Central memory CD8-positive, alpha-beta T cell (primary cell): ENCODE measurements at regions not wholly inside any gene's neighbourhood (a gene's known extent, or its start where the extent isn't known, plus 50 kb on each side); places are given as distances from the start of the nearest gene placed in this dataset.
"Not testable (repeated sequence)": the region's sequence is repeated elsewhere in the genome, so short reads cannot be mapped to it uniquely, and the experiment has no call there.

Source experiments
- ATAC-seq: fragments of 150-1000 bp; cut with Tn5 transposase; replicated peaks from 2 replicates; pipeline ENCODE4 v1.10.0; 2022; ENCODE audit warnings: mild to moderate bottlenecking, moderate FRiP score, moderate number of reproducible peaks; ENCODE audit not compliant: poor library complexity, severe bottlenecking; ENCODE audit errors: extremely low read depth
- DNase-seq, 2 donors: peaks; one replicate each; pipeline ENCODE4 v3.0.0; 2021; ENCODE audit warnings: low spot score in 2 of 2
- H3K27ac Mint-ChIP-seq: one replicate; pipeline ENCODE4 v1.8.0; 2022; ENCODE audit warnings: low read depth, mild to moderate bottlenecking, moderate library complexity, mixed read lengths
- H3K27me3 Mint-ChIP-seq: one replicate; pipeline ENCODE4 v1.8.0; 2022; ENCODE audit warnings: mixed read lengths
- H3K36me3 Mint-ChIP-seq: one replicate; pipeline ENCODE4 v1.8.0; 2022; ENCODE audit warnings: mild to moderate bottlenecking, moderate library complexity, mixed read lengths; ENCODE audit not compliant: insufficient read depth
- H3K4me1 Mint-ChIP-seq: one replicate; pipeline ENCODE4 v1.8.0; 2022; ENCODE audit warnings: mixed read lengths
- H3K4me3 Mint-ChIP-seq: one replicate; pipeline ENCODE4 v1.8.0; 2022; ENCODE audit warnings: mild to moderate bottlenecking, moderate library complexity, mixed read lengths
- H3K9me3 Mint-ChIP-seq: one replicate; pipeline ENCODE4 v1.8.0; 2022; ENCODE audit warnings: mixed read lengths

GRCh38 chr9:27800159-27800558, 226.9 kb upstream of the C9orf72 start:
- H3K27ac Mint-ChIP-seq: no peak overlapping the region
- ATAC-seq: no peak
- no peaks in the 10 kb centered on the region for H3K4me1 Mint-ChIP-seq

GRCh38 chr9:27800692-27801370, 227.6 kb upstream of the C9orf72 start:
- H3K36me3 Mint-ChIP-seq: peaks cover 2% of the 10 kb centered on the region
- H3K4me3 Mint-ChIP-seq: no peak overlapping the region
- no peaks in the 10 kb centered on the region for H3K9me3 Mint-ChIP-seq

More at GRCh38 chr9:27800159-27800558, 226.9 kb upstream of the C9orf72 start:
- Mint-ChIP-seq H3K4me3 (no peak overlapping the region), H3K9me3 (no peaks in the 10 kb centered on the region), H3K27me3 (no peaks in the 10 kb centered on the region), H3K36me3 (peaks cover 2% of the 10 kb centered on the region)
- no peak for DNase-seq

GRCh38 chr9:27801545-27801944, 228.3 kb upstream of the C9orf72 start:
- Mint-ChIP-seq H3K27me3 (no peaks in the 10 kb centered on the region), H3K4me3 (no peak overlapping the region), H3K27ac (no peak overlapping the region), H3K9me3 (no peaks in the 10 kb centered on the region), H3K4me1 (no peaks in the 10 kb centered on the region), H3K36me3 (peaks cover 2% of the 10 kb centered on the region)
- DNase-seq (no peak), ATAC-seq (no peak)

More at GRCh38 chr9:27800692-27801370, 227.6 kb upstream of the C9orf72 start:
- Mint-ChIP-seq H3K27me3 (no peaks in the 10 kb centered on the region), H3K27ac (no peak overlapping the region), H3K4me1 (no peaks in the 10 kb centered on the region)
- no peak for DNase-seq
- no peak for ATAC-seq

- ATAC-seq: no peak
- DNase-seq: no peak
- Mint-ChIP-seq H3K36me3 (no peaks in the 10 kb centered on the region), H3K27ac (no peak overlapping the region), H3K4me3 (no peak overlapping the region), H3K4me1 (no peaks in the 10 kb centered on the region), H3K9me3 (no peaks in the 10 kb centered on the region), H3K27me3 (no peaks in the 10 kb centered on the region)
These were observed 229.1 kb upstream of the C9orf72 start for GRCh38 chr9:27802418-27802817.

- no peaks in the 10 kb centered on the region for H3K4me1 Mint-ChIP-seq
- no peak for DNase-seq
- no peaks in the 10 kb centered on the region for H3K36me3 Mint-ChIP-seq
- H3K27me3 Mint-ChIP-seq: no peaks in the 10 kb centered on the region
- no peak overlapping the region for H3K27ac Mint-ChIP-seq
- ATAC-seq: no peak
- H3K9me3 Mint-ChIP-seq: no peaks in the 10 kb centered on the region
- no peak overlapping the region for H3K4me3 Mint-ChIP-seq
These were observed 235.6 kb upstream of the C9orf72 start for GRCh38 chr9:27808864-27809263.

GRCh38 chr9:27817747-27818146, 244.5 kb upstream of the C9orf72 start:
- no peak overlapping the region for H3K4me3 Mint-ChIP-seq
- H3K4me1 Mint-ChIP-seq: no peaks in the 10 kb centered on the region
- H3K9me3 Mint-ChIP-seq: peaks cover 9% of the 10 kb centered on the region
- ATAC-seq (no peak), DNase-seq (no peak)
- H3K27ac Mint-ChIP-seq: no peak overlapping the region
- H3K27me3 Mint-ChIP-seq: no peaks in the 10 kb centered on the region
- no peaks in the 10 kb centered on the region for H3K36me3 Mint-ChIP-seq

GRCh38 chr9:27818348-27818747, 245.1 kb upstream of the C9orf72 start:
- H3K27ac Mint-ChIP-seq: no peak overlapping the region
- H3K4me3 Mint-ChIP-seq: no peak overlapping the region
- no peak for ATAC-seq
- H3K27me3 Mint-ChIP-seq: no peaks in the 10 kb centered on the region
- H3K4me1 Mint-ChIP-seq: no peaks in the 10 kb centered on the region
- H3K36me3 Mint-ChIP-seq: peaks cover 2% of the 10 kb centered on the region
- DNase-seq: no peak
- H3K9me3 Mint-ChIP-seq: peaks cover 9% of the 10 kb centered on the region

- DNase-seq (no peak), ATAC-seq (no peak)
- Mint-ChIP-seq H3K36me3 (no peaks in the 10 kb centered on the region), H3K4me1 (no peaks in the 10 kb centered on the region), H3K9me3 (peaks cover 7% of the 10 kb centered on the region), H3K27ac (no peak overlapping the region), H3K27me3 (no peaks in the 10 kb centered on the region), H3K4me3 (no peak overlapping the region)
These were observed 255.6 kb upstream of the C9orf72 start for GRCh38 chr9:27828908-27829307.

GRCh38 chr9:27829621-27830020, 256.3 kb upstream of the C9orf72 start:
- H3K4me3 Mint-ChIP-seq: no peak overlapping the region
- no peak for DNase-seq
- no peaks in the 10 kb centered on the region for H3K27me3 Mint-ChIP-seq
- H3K4me1 Mint-ChIP-seq: no peaks in the 10 kb centered on the region
- no peak overlapping the region for H3K27ac Mint-ChIP-seq
- no peak for ATAC-seq
- peaks cover 5% of the 10 kb centered on the region for H3K9me3 Mint-ChIP-seq
- H3K36me3 Mint-ChIP-seq: no peaks in the 10 kb centered on the region

- H3K9me3 Mint-ChIP-seq, H3K27ac Mint-ChIP-seq, H3K4me3 Mint-ChIP-seq, ATAC-seq, H3K36me3 Mint-ChIP-seq, H3K27me3 Mint-ChIP-seq, H3K4me1 Mint-ChIP-seq, DNase-seq: not testable (repeated sequence)
These were observed 258.8 kb upstream of the C9orf72 start for GRCh38 chr9:27832108-27832507.

- DNase-seq: no peak
- no peaks in the 10 kb centered on the region for H3K27me3 Mint-ChIP-seq
- peaks cover 5% of the 10 kb centered on the region for H3K9me3 Mint-ChIP-seq
- H3K36me3 Mint-ChIP-seq: no peaks in the 10 kb centered on the region
- no peak overlapping the region for H3K27ac Mint-ChIP-seq
- H3K4me1 Mint-ChIP-seq: no peaks in the 10 kb centered on the region
- no peak for ATAC-seq
- H3K4me3 Mint-ChIP-seq: no peak overlapping the region
These were observed 262.0 kb upstream of the C9orf72 start for GRCh38 chr9:27835286-27835685.

GRCh38 chr9:27835746-27836145, 262.5 kb upstream of the C9orf72 start:
- Mint-ChIP-seq H3K9me3 (peaks cover 5% of the 10 kb centered on the region), H3K27me3 (no peaks in the 10 kb centered on the region), H3K27ac (no peak overlapping the region), H3K36me3 (no peaks in the 10 kb centered on the region), H3K4me3 (no peak overlapping the region), H3K4me1 (no peaks in the 10 kb centered on the region)
- ATAC-seq (no peak), DNase-seq (no peak)

- Mint-ChIP-seq H3K27me3 (no peaks in the 10 kb centered on the region), H3K9me3 (peaks cover 11% of the 10 kb centered on the region), H3K27ac (no peak overlapping the region), H3K36me3 (no peaks in the 10 kb centered on the region), H3K4me1 (no peaks in the 10 kb centered on the region), H3K4me3 (no peak overlapping the region)
- no peak for ATAC-seq
- DNase-seq: no peak
These were observed 263.6 kb upstream of the C9orf72 start for GRCh38 chr9:27836661-27837401.
